CD4-positive, CD25-positive, alpha-beta regulatory T cell (primary cell): ENCODE measurements at regions not wholly inside any gene's neighbourhood (a gene's known extent, or its start where the extent isn't known, plus 50 kb on each side); places are given as distances from the start of the nearest gene placed in this dataset.

Source experiments
- ATAC-seq, 2 donors: fragments of 150-1000 bp; cut with Tn5 transposase; one replicate each; pipeline ENCODE4 v1.10.0; 2021; ENCODE audit warnings: low read depth in 2 of 2, moderate number of reproducible peaks in 2 of 2, moderate library complexity in 1 of 2
- DNase-seq, 3 donors: peaks; one replicate each; pipeline versions ENCODE4 v3.0.0 to v3.0.0-alpha.2; 2012 to 2022; ENCODE audit warnings: mixed read lengths in 1 of 3
- H3K27ac ChIP-seq: one replicate; pipeline ENCODE4 v1.7.0; 2013; ENCODE audit warnings: mild to moderate bottlenecking, low read length; ENCODE audit not compliant: insufficient read depth, poor library complexity, severe bottlenecking
- H3K27me3 ChIP-seq: one replicate; pipeline ENCODE4 v1.7.0; 2013; ENCODE audit warnings: low read length; ENCODE audit not compliant: control insufficient read depth, insufficient read depth
- H3K36me3 ChIP-seq: one replicate; pipeline ENCODE4 v1.7.0; 2013; ENCODE audit warnings: mild to moderate bottlenecking, low read length, moderate library complexity; ENCODE audit not compliant: control insufficient read depth, insufficient read depth
- H3K4me1 ChIP-seq: 2 replicates; pipeline ENCODE4 v1.7.0; 2013; ENCODE audit warnings: mild to moderate bottlenecking, low read length; ENCODE audit not compliant: insufficient read depth, control insufficient read depth, poor library complexity, severe bottlenecking
- H3K4me3 ChIP-seq: one replicate; pipeline ENCODE4 v1.7.0; 2013; ENCODE audit warnings: low read depth, mild to moderate bottlenecking, low read length, moderate library complexity
- H3K9me3 ChIP-seq, 2 experiments: 1 replicate in 1 of 2; 2 replicates in 1 of 2; pipeline ENCODE4 v1.7.0; 2013; ENCODE audit warnings: low read length in 2 of 2, mild to moderate bottlenecking in 1 of 2, moderate library complexity in 1 of 2; ENCODE audit not compliant: control insufficient read depth in 2 of 2
- H3K27ac Mint-ChIP-seq, 3 donors: one replicate each; pipeline ENCODE4 v1.8.0; 2020 to 2022; ENCODE audit warnings: mild to moderate bottlenecking in 3 of 3, mixed read lengths in 3 of 3, moderate library complexity in 2 of 3
- H3K27me3 Mint-ChIP-seq: one replicate; pipeline ENCODE4 v1.8.0; 2022; ENCODE audit warnings: mild to moderate bottlenecking, mixed read lengths
- H3K36me3 Mint-ChIP-seq: one replicate; pipeline ENCODE4 v1.8.0; 2020; ENCODE audit warnings: mixed read lengths
- H3K4me1 Mint-ChIP-seq, 4 donors: one replicate each; pipeline ENCODE4 v1.8.0; 2020 to 2022; ENCODE audit warnings: mixed read lengths in 4 of 4, mild to moderate bottlenecking in 1 of 4
- H3K4me3 Mint-ChIP-seq, 4 donors: one replicate each; pipeline ENCODE4 v1.8.0; 2020 to 2022; ENCODE audit warnings: mild to moderate bottlenecking in 4 of 4, mixed read lengths in 4 of 4, moderate library complexity in 3 of 4
- H3K9me3 Mint-ChIP-seq, 7 donors: one replicate each; pipeline ENCODE4 v1.8.0; 2020 to 2022; ENCODE audit warnings: mixed read lengths in 7 of 7, mild to moderate bottlenecking in 3 of 7, moderate library complexity in 2 of 7

- Histone ChIP-seq H3K4me3 (no peak overlapping the region), H3K9me3 (no peaks in the 10 kb centered on the region), H3K4me1 (no peaks in the 10 kb centered on the region), H3K27me3 (no peaks in the 10 kb centered on the region), H3K36me3 (no peaks in the 10 kb centered on the region), H3K27ac (no peak overlapping the region)
- H3K36me3 Mint-ChIP-seq, result no peaks in the 10 kb centered on the region
- peaks cover 0 to 9% (median 4%) of the 10 kb centered on the region in 7 donors for H3K9me3 Mint-ChIP-seq
- ATAC-seq (no peak), DNase-seq (no peak)
- no peak overlapping the region for H3K27ac Mint-ChIP-seq
- no peaks in the 10 kb centered on the region for H3K4me1 Mint-ChIP-seq
- no peaks in the 10 kb centered on the region for H3K27me3 Mint-ChIP-seq
- no peak overlapping the region for H3K4me3 Mint-ChIP-seq
Measured at GRCh38 chr7:67549126-67549525, 552.5 kb downstream of the TYW1 start.

- H3K27me3 Mint-ChIP-seq, result no peaks in the 10 kb centered on the region
- Histone ChIP-seq H3K36me3 (no peaks in the 10 kb centered on the region), H3K27me3 (no peaks in the 10 kb centered on the region), H3K4me3 (no peak overlapping the region), H3K27ac (no peak overlapping the region), H3K4me1 (no peaks in the 10 kb centered on the region), H3K9me3 (no peaks in the 10 kb centered on the region)
- peaks cover 0 to 9% (median 4%) of the 10 kb centered on the region in 7 donors for H3K9me3 Mint-ChIP-seq
- ATAC-seq, result no peak
- no peaks in the 10 kb centered on the region for H3K36me3 Mint-ChIP-seq
- no peaks in the 10 kb centered on the region for H3K4me1 Mint-ChIP-seq
- no peak for DNase-seq
- H3K27ac Mint-ChIP-seq, result no peak overlapping the region
- H3K4me3 Mint-ChIP-seq, result no peak overlapping the region
Measured at GRCh38 chr7:67550801-67551436, 554.3 kb downstream of the TYW1 start.

GRCh38 chr7:67552738-67553137 is 556.1 kb downstream of the TYW1 start:
- no peaks in the 10 kb centered on the region for H3K36me3 Mint-ChIP-seq
- no peaks in the 10 kb centered on the region for H3K4me1 ChIP-seq
- H3K27me3 ChIP-seq, result no peaks in the 10 kb centered on the region
- H3K36me3 ChIP-seq, result no peaks in the 10 kb centered on the region
- no peak overlapping the region for H3K4me3 ChIP-seq
- no peak overlapping the region for H3K4me3 Mint-ChIP-seq
- H3K9me3 ChIP-seq, result no peaks in the 10 kb centered on the region
- no peaks in the 10 kb centered on the region for H3K4me1 Mint-ChIP-seq
- H3K27ac ChIP-seq, result no peak overlapping the region
- H3K27me3 Mint-ChIP-seq, result no peaks in the 10 kb centered on the region
- no peak for ATAC-seq
- H3K27ac Mint-ChIP-seq, result no peak overlapping the region
- no peak for DNase-seq
- peaks cover 0 to 11% (median 4%) of the 10 kb centered on the region in 7 donors for H3K9me3 Mint-ChIP-seq

GRCh38 chr7:67553378-67553777 is 556.7 kb downstream of the TYW1 start:
- Histone ChIP-seq H3K4me3 (no peak overlapping the region), H3K9me3 (no peaks in the 10 kb centered on the region), H3K27me3 (no peaks in the 10 kb centered on the region), H3K36me3 (no peaks in the 10 kb centered on the region), H3K4me1 (no peaks in the 10 kb centered on the region), H3K27ac (no peak overlapping the region)
- ATAC-seq, result no peak
- Mint-ChIP-seq H3K9me3 (peaks cover 0 to 11% (median 4%) of the 10 kb centered on the region in 7 donors), H3K27me3 (no peaks in the 10 kb centered on the region), H3K4me1 (no peaks in the 10 kb centered on the region), H3K27ac (no peak overlapping the region), H3K4me3 (no peak overlapping the region), H3K36me3 (no peaks in the 10 kb centered on the region)
- no peak for DNase-seq

- Histone ChIP-seq H3K4me3 (no peak overlapping the region), H3K27ac (no peak overlapping the region), H3K4me1 (no peaks in the 10 kb centered on the region), H3K36me3 (no peaks in the 10 kb centered on the region), H3K27me3 (no peaks in the 10 kb centered on the region), H3K9me3 (no peaks in the 10 kb centered on the region)
- Mint-ChIP-seq H3K9me3 (peaks cover 0 to 15% (median 4%) of the 10 kb centered on the region in 7 donors), H3K27ac (no peak overlapping the region), H3K4me3 (no peak overlapping the region), H3K27me3 (no peaks in the 10 kb centered on the region), H3K4me1 (no peaks in the 10 kb centered on the region), H3K36me3 (no peaks in the 10 kb centered on the region)
- no peak for ATAC-seq
- no peak for DNase-seq
Measured at GRCh38 chr7:67554986-67555385, 558.4 kb downstream of the TYW1 start.

GRCh38 chr7:67564959-67565358 is 568.3 kb downstream of the TYW1 start:
- H3K4me3 ChIP-seq, result no peak overlapping the region
- no peaks in the 10 kb centered on the region for H3K36me3 ChIP-seq
- H3K4me1 Mint-ChIP-seq, result no peaks in the 10 kb centered on the region
- no peak overlapping the region for H3K4me3 Mint-ChIP-seq
- no peak overlapping the region for H3K27ac Mint-ChIP-seq
- no peaks in the 10 kb centered on the region for H3K27me3 ChIP-seq
- peaks cover 4 to 11% (median 5%) of the 10 kb centered on the region in 7 donors for H3K9me3 Mint-ChIP-seq
- H3K27me3 Mint-ChIP-seq, result no peaks in the 10 kb centered on the region
- ATAC-seq (no peak), DNase-seq (no peak)
- no peaks in the 10 kb centered on the region for H3K4me1 ChIP-seq
- H3K27ac ChIP-seq, result no peak overlapping the region
- H3K36me3 Mint-ChIP-seq, result no peaks in the 10 kb centered on the region
- H3K9me3 ChIP-seq, result peaks cover 0 to 3% of the 10 kb centered on the region in 2 experiments

GRCh38 chr7:67566101-67566500 is 569.5 kb downstream of the TYW1 start:
- Mint-ChIP-seq H3K27ac (no peak overlapping the region), H3K36me3 (no peaks in the 10 kb centered on the region), H3K4me3 (no peak overlapping the region), H3K4me1 (no peaks in the 10 kb centered on the region), H3K27me3 (no peaks in the 10 kb centered on the region), H3K9me3 (peaks cover 4 to 11% (median 6%) of the 10 kb centered on the region in 7 donors)
- H3K27me3 ChIP-seq, result no peaks in the 10 kb centered on the region
- no peaks in the 10 kb centered on the region for H3K4me1 ChIP-seq
- DNase-seq (no peak), ATAC-seq (no peak)
- no peak overlapping the region for H3K27ac ChIP-seq
- no peak overlapping the region for H3K4me3 ChIP-seq
- peaks cover 0 to 3% of the 10 kb centered on the region in 2 experiments for H3K9me3 ChIP-seq
- no peaks in the 10 kb centered on the region for H3K36me3 ChIP-seq

- no peak overlapping the region for H3K27ac Mint-ChIP-seq
- peaks cover 2 to 11% (median 7%) of the 10 kb centered on the region in 7 donors for H3K9me3 Mint-ChIP-seq
- H3K4me3 ChIP-seq, result no peak overlapping the region
- no peaks in the 10 kb centered on the region for H3K27me3 ChIP-seq
- H3K4me1 Mint-ChIP-seq, result no peaks in the 10 kb centered on the region
- no peaks in the 10 kb centered on the region for H3K9me3 ChIP-seq
- no peaks in the 10 kb centered on the region for H3K4me1 ChIP-seq
- H3K27ac ChIP-seq, result no peak overlapping the region
- no peaks in the 10 kb centered on the region for H3K27me3 Mint-ChIP-seq
- no peak for ATAC-seq
- H3K36me3 Mint-ChIP-seq, result no peaks in the 10 kb centered on the region
- no peak for DNase-seq
- H3K4me3 Mint-ChIP-seq, result no peak overlapping the region
- no peaks in the 10 kb centered on the region for H3K36me3 ChIP-seq
Measured at GRCh38 chr7:67571026-67571545, 574.5 kb downstream of the TYW1 start.
